ENCODE measurements at regions not wholly inside any gene's neighbourhood (a gene's known extent, or its start where the extent isn't known, plus 50 kb on each side); places are given as distances from the start of the nearest gene placed in this dataset.

DNA sequence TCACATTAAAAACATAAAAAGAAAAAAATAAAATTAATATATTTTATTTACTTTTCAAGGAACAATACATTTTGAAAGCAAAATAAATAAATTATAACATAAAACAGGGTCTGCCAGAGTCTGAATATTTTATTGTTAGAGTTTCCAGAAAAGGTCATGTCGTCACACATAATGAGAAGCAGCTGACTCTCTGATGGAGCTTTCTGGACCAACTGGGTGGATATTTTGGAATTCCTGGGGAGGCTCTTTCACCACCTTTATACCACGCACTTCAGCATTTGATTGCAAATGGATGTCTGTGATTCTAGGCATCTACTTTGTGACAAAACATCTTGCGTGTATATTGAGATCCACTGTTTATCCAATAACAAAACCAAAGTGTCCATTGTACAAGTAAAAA is 455.0 kb upstream of the CCDC179 start:
- H3K27ac ChIP-seq (ENCODE audit: control insufficient read depth, insufficient read depth, low read length), result no peak overlapping the region
- H3K79me2 ChIP-seq (ENCODE audit: control insufficient read depth, insufficient read depth, low read length), result no peaks in the 10 kb centered on the region
- H3K9ac ChIP-seq (ENCODE audit: control insufficient read depth, extremely low read depth, insufficient read depth, low read length), result no peak overlapping the region
- no peak for FAIRE-seq
- TF ChIP-seq, protein P1, sequence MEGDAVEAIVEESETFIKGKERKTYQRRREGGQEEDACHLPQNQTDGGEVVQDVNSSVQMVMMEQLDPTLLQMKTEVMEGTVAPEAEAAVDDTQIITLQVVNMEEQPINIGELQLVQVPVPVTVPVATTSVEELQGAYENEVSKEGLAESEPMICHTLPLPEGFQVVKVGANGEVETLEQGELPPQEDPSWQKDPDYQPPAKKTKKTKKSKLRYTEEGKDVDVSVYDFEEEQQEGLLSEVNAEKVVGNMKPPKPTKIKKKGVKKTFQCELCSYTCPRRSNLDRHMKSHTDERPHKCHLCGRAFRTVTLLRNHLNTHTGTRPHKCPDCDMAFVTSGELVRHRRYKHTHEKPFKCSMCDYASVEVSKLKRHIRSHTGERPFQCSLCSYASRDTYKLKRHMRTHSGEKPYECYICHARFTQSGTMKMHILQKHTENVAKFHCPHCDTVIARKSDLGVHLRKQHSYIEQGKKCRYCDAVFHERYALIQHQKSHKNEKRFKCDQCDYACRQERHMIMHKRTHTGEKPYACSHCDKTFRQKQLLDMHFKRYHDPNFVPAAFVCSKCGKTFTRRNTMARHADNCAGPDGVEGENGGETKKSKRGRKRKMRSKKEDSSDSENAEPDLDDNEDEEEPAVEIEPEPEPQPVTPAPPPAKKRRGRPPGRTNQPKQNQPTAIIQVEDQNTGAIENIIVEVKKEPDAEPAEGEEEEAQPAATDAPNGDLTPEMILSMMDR (optimal IDR thresholded peaks at IDR 0.05 in 1 of 3, IDR thresholded peaks at IDR 0.05 in 1 of 3, conservative IDR thresholded peaks at IDR 0.05 in 1 of 3; ENCODE audit: extremely low read depth in 1 of 3, insufficient read depth in 2 of 3, low read length in 3 of 3), result no peak
- TF ChIP-seq EZH2 (IDR thresholded peaks at IDR 0.05; ENCODE audit: low read length), result no peak
- peaks cover 2% of the 10 kb centered on the region for H3K9me3 ChIP-seq (ENCODE audit: control insufficient read depth, low read depth, low read length)
- no peaks in the 10 kb centered on the region for H4K20me1 ChIP-seq (ENCODE audit: control insufficient read depth, extremely low read depth, insufficient read depth, low read length)
- no peak overlapping the region for H3K4me2 ChIP-seq (ENCODE audit: control insufficient read depth, extremely low read depth, insufficient read depth, low read depth, low read length)
- DNase-seq (ENCODE audit: low read depth, low spot score), result no peak
- H2AFZ ChIP-seq (ENCODE audit: control insufficient read depth, low read length), result no peak overlapping the region
- no peaks in the 10 kb centered on the region for H3K36me3 ChIP-seq (ENCODE audit: control insufficient read depth in 2 of 2, extremely low read depth in 1 of 2, insufficient read depth in 2 of 2, low read length in 2 of 2)
- no peaks in the 10 kb centered on the region for H3K9me1 ChIP-seq (ENCODE audit: control insufficient read depth, extremely low read depth, insufficient read depth, low read length)
- dilution Hi-C loops (cut with MboI; ENCODE audit: extremely low pct_ligation_motif_present, low sequenced_read_pairs), result no loop called here
- H3K4me1 ChIP-seq (ENCODE audit: control insufficient read depth, extremely low read depth, insufficient read depth, low read length), result no peaks in the 10 kb centered on the region
- no peaks in the 10 kb centered on the region for H3K27me3 ChIP-seq (ENCODE audit: control insufficient read depth, extremely low read depth, insufficient read depth, low read length)
- H3K4me3 ChIP-seq (ENCODE audit: control insufficient read depth in 2 of 3, extremely low read depth in 1 of 3, insufficient read depth in 2 of 3, low read depth in 1 of 3, low read length in 3 of 3), result no peak overlapping the region

GRCh38 chr11:23317816-23318215 is 457.5 kb upstream of the CCDC179 start:
- TF ChIP-seq EZH2 (IDR thresholded peaks at IDR 0.05; ENCODE audit: low read length), result no peak
- TF ChIP-seq, protein P1 (optimal IDR thresholded peaks at IDR 0.05 in 1 of 3, IDR thresholded peaks at IDR 0.05 in 1 of 3, conservative IDR thresholded peaks at IDR 0.05 in 1 of 3; ENCODE audit: extremely low read depth in 1 of 3, insufficient read depth in 2 of 3, low read length in 3 of 3), result no peak
- Histone ChIP-seq H3K4me1 (ENCODE audit: control insufficient read depth, extremely low read depth, insufficient read depth, low read length) (no peaks in the 10 kb centered on the region), H3K27ac (ENCODE audit: control insufficient read depth, insufficient read depth, low read length) (no peak overlapping the region), H3K27me3 (ENCODE audit: control insufficient read depth, extremely low read depth, insufficient read depth, low read length) (no peaks in the 10 kb centered on the region), H3K4me3 (ENCODE audit: control insufficient read depth in 2 of 3, extremely low read depth in 1 of 3, insufficient read depth in 2 of 3, low read depth in 1 of 3, low read length in 3 of 3) (no peak overlapping the region), H3K9me3 (ENCODE audit: control insufficient read depth, low read depth, low read length) (peaks cover 2% of the 10 kb centered on the region), H3K36me3 (ENCODE audit: control insufficient read depth in 2 of 2, extremely low read depth in 1 of 2, insufficient read depth in 2 of 2, low read length in 2 of 2) (no peaks in the 10 kb centered on the region), H3K79me2 (ENCODE audit: control insufficient read depth, insufficient read depth, low read length) (no peaks in the 10 kb centered on the region), H4K20me1 (ENCODE audit: control insufficient read depth, extremely low read depth, insufficient read depth, low read length) (no peaks in the 10 kb centered on the region), H3K4me2 (ENCODE audit: control insufficient read depth, extremely low read depth, insufficient read depth, low read depth, low read length) (no peak overlapping the region), H2AFZ (ENCODE audit: control insufficient read depth, low read length) (no peak overlapping the region), H3K9ac (ENCODE audit: control insufficient read depth, extremely low read depth, insufficient read depth, low read length) (no peak overlapping the region), H3K9me1 (ENCODE audit: control insufficient read depth, extremely low read depth, insufficient read depth, low read length) (no peaks in the 10 kb centered on the region)
- DNase-seq (ENCODE audit: low read depth, low spot score), result no peak
- dilution Hi-C loops (cut with MboI; ENCODE audit: extremely low pct_ligation_motif_present, low sequenced_read_pairs), result no loop called here
- no peak for FAIRE-seq
